GM18505 (cell line): ENCODE measurements at regions not wholly inside any gene's neighbourhood (a gene's known extent, or its start where the extent isn't known, plus 50 kb on each side); places are given as distances from the start of the nearest gene placed in this dataset.

Source experiments
- ATAC-seq: cut with Tn5 transposase; IDR thresholded peaks from one replicate; pipeline ENCODE4 v1.9.1; 2021; ENCODE audit not compliant: unreplicated experiment
- POLR2A ChIP-seq: IDR thresholded peaks from 4 replicates; pipeline ENCODE4 v1.6.1; 2011; ENCODE audit warnings: borderline replicate concordance; ENCODE audit not compliant: insufficient read depth, insufficient read length; ENCODE audit errors: extremely low read depth

DNA sequence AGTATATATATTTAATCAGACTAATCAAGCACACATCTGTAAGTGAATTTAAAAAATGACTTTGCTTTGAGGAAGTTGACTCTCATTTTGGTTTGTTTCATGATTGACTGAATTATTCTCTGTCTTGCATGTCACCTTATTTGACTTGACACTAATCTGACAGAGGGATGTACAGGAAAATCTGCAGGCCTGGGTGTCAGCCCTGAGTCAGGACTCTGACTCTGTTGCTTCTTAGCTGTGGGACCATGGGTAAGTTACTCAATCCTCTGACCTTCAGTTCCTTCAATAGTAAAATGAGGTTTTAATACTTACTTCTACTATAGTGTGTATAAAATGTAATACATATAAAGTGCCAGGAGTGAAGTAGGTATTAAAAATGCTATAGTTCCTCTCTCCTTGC, 415.9 kb downstream of the ARHGEF28 start:
- no peak for TF ChIP-seq POLR2A
- no peak for ATAC-seq

DNA sequence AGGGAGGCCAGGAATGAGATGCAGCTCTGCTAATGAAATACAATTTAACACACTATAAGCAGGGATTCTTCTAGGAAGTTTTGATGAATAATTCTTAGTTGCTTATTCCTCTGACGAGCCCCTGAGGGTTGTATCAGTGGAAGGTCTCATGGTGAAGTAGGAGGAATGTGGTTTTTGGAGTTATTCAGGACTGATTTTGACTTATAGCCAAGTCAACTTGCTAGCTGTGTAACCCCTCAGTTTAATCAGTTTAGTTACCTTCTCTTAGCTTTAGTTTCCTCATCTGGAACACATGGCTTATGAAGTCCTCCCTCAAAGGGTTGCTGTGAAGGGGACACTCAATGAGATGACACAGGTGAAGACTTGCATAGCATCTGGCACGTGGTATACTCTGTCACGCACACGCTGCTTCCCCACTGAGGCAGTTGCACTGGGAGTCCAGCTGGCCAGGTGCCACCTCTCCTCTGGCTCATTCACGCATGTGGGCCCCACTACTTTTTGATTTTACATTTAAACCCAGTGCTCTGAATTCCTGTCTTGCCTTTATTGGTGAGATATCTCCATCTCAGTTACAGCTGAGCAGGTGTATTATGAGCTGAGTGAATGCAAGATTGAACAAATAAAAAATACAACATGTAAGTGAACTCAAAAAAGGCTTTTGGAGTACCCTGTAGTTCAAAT, 415.0 kb downstream of the ARHGEF28 start:
- no peak for ATAC-seq
- TF ChIP-seq POLR2A = no peak

DNA sequence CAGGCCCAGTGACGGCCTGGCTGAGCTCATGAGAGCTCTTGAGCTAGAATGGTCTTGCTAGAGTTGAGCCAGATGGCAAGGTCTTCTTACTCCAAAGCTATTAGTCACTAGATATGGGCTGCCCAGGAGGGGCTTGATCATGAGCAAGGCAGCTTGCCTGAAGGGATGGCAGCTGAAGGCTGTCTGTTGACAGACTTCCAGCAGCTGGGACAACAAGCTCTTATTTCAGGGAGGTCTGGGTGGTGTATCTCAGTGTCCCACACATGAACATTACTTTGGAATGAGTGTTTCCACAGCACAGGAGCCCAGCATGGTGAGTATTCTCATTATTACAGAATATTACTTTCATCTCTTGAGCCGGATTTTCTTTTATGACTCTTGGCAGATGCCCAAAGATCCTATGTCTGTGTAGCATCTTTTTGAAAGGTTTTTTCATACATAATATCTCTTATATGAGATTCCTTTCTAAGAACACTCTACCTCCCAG, 414.1 kb downstream of the ARHGEF28 start:
- ATAC-seq = no peak
- no peak for TF ChIP-seq POLR2A

DNA sequence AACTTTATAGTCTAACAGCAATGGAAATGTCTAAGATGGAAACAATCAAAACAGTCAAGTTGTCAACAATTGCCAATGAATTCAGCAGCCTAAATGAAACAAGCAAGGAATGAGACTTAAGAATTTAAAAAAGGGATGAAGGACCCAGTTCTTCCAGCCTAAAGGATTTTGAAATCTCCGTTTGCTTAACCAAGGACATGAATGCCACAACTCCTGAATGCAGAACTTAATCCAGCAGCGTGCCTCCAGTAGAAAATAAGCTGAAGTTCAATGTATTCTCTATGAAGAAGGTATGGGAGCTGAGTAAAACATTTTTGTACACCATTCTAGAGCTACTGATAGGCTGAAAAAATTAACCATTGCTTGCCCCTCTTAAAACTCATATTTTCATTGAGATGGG, 411.3 kb downstream of the ARHGEF28 start:
- no peak for ATAC-seq
- no peak for TF ChIP-seq POLR2A

DNA sequence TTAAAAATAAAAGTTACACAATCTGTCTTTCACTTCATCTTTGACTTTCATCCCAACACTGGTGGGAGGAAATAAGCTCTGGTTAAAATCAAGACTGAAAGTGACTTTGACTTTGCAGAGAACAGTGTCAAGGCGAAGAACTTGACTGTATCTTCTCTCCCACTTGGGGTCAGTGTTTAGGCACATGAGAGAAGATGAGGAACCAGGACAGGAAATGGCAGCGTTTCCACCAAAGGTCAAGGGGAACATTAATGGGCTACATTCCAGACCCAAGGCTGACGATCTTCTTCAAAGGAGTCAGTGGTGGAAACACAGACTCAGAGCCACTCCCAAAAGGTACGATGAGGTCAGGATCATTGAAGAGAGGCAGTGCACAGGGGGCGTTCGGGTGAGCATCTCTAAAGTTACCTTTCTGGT, 409.5 kb downstream of the ARHGEF28 start:
- ATAC-seq = peak; percentile 64
- TF ChIP-seq POLR2A = no peak

DNA sequence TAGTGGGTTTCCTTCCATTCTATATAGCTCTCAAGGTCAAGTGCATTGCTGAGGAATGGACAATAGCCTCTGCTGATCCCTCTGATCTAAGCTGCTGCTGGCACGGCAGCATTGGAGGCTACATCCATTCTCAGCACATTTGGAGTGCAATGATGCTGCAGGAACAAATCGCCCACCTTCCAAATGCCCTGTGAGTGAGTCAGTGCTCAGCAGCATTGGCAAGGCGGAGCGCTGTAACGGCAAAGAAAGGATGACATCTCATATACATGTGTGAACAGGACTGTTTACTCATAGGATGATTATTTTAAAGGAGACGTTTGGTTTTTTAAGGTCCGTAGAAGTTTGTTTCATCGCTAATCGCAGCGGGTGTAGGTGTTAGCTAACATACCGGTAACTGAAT, 408.7 kb downstream of the ARHGEF28 start:
- ATAC-seq = no peak

DNA sequence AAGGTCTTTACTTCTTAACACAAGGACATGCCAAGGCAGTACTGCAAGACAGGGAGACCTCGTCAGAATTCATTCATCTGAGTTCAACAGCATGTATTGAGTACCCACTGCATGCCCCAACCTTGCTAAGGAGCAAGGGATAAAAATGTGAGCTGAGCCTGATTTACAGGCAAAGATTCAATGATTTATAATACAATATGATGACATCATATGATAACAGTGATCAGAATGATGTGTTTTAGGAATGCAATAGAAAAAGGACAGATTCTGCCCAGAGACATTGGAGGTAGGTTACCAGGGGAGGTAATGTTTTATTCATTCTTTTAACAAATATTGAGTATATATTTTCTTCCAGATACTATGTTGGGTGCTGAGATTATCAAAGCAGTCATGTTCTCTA, 406.6 kb downstream of the ARHGEF28 start:
- no peak for TF ChIP-seq POLR2A
- no peak for ATAC-seq

More for the DNA sequence above, 408.7 kb downstream of the ARHGEF28 start:
- TF ChIP-seq POLR2A = no peak

DNA sequence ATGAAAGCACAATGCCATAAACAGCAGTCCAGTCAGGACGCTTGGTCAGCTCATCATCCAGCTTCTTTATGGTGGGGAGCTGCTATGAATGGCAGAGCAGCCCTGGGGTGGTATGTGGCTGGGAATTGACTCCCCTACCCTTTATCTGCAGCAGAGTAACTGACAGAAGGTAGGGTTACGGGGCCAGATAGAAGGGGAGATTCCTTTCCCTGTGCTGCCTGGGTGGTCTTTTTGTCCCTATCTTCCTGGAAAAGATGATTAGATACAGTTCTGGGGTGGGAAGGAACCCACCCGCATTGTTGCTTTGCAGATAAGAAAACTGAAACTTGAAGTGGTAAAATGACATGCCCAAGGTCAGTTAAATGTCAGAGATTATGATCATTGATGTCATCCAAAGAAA, 405.5 kb downstream of the ARHGEF28 start:
- no peak for TF ChIP-seq POLR2A
- ATAC-seq = no peak

DNA sequence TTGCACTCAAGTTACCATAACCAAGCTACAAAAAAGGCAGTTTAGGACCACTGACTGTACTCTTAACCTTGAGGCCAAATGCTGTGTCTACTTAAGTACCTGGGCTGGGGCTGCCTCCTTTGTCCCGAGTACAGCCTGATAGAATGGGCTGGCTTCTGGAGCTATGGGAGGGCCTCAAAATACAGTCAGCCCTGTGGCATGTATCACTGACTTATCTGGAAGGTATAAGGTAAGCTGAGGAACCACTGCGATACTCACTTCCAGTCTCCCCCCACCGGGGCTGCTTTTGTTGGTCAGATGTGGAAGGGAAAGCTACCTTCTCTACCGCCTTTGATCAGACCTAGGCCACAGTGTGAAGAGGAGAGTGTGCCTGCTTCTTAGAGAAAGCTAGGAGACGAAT, 404.8 kb downstream of the ARHGEF28 start:
- no peak for TF ChIP-seq POLR2A
- no peak for ATAC-seq

DNA sequence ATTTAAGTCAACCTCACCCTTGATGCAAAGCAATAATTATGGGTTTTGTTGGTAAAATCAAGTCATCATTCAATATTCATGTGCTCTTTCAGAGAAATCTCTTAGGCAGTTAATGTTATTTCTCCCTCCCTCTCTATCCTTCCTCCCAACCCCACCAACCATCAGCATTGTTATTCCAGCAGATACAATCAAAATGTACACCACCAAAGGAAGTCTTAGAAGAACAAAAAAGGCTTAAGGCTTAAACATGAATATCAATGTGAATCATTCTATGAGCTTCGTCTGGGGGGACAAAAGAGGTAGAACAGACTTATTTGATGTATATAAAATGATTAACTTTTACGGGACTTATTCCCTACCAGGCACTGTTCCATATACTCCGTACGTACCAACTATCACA, 404.4 kb downstream of the ARHGEF28 start:
- TF ChIP-seq POLR2A = no peak
- ATAC-seq = no peak

DNA sequence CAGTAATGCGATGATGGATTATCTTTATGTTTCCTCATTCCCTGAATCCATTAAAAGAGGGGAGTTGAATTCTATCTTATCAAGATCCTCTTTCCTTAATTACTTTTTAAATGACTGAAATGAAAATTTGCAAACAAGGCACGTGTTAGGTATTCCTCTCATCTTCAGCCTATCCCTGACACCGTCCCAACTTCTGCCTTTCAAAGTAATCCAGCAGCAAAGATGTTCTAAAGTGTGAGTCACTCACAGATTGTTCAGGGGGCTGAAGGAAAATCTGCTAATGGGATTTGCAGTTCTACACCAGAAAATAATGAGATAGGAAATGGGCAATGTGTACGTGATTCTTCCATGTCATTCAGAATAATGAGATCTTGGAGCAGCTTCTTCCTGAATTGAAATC, 403.0 kb downstream of the ARHGEF28 start:
- no peak for TF ChIP-seq POLR2A
- no peak for ATAC-seq

DNA sequence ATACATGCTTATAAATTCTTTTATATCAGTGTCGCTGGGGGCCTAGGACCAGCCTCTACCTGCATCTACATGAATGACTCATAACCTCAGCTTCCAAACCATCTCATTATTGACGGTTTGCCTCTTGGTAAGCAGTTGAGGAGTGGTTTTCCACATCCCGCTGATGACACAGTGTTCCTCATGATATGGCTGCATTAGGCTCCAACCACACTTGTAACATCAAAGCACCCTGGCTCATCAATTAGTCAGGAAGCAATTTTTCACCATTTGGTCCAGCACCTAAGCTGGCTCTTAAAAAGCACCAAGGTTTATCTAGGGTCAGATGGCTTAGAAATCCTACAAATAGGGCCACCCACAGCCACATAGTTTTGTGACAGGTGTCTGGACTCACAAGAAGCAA, 402.4 kb downstream of the ARHGEF28 start:
- no peak for ATAC-seq
- TF ChIP-seq POLR2A = no peak

DNA sequence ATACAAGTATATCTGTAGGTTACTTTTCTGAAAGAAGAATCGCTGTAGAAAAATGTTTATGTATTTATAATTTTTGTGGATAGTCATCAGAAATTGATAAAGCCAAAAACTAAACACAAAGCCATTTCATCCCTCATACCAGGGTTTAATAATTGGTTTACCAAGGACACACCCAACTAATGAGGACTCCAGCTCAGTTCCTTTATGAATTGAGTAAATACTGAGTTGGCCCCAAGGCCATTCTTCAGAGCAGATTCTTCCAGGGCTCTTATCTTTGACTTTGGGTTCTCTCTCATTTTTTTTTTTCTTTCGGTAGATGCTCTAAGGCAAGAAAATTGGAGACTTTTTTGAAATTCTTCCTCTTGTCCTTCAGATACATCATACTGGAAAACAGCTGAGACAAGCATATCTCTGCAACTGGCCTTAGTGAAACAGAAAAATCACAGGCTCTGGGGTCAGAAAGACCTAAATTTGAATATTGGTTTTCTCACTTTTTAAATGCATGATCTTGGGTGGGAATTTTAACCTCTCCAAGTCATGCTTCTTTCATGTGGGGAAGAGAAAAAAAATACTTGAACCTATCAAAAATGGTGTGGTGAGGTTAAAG, 401.8 kb downstream of the ARHGEF28 start:
- no peak for ATAC-seq
- TF ChIP-seq POLR2A = no peak

DNA sequence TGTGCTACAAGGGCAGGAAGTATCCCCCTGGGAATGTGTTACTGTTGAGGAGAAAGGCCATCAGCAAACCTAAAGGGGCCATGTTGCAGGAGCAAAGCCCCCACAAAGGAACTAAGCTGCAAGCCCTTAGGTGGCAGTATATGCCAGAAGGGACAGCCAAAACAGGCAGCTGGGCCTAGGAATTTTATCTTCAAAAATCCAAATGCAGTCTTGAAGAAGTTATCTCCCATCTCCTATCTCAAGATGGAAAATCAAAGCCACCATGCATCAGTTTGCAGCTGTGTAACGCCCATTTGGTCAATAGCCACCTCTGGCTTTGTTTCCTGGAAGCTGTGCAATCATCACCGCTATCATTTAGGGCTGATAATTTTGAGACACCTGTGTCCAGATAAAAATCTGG, 400.3 kb downstream of the ARHGEF28 start:
- no peak for ATAC-seq
- no peak for TF ChIP-seq POLR2A

DNA sequence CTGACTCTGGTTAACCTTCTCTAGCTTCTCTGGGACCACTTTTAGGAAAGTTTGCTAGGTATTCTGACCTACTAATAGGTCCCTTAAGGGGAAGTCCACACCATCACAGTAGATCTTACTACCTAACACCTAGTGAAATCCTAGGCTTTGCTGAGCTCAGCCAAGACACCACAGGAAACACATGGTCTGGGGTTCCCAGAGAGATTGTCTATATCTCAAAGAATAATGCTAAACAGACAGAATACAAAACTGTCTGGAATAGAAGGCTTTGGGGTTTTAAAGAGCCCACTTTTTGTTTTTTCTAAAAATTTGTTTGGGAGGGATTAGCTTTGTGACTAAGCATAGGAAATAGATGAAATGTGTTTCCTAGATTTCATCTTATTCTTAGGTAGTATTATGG, 395.1 kb downstream of the ARHGEF28 start:
- TF ChIP-seq POLR2A = no peak
- no peak for ATAC-seq

DNA sequence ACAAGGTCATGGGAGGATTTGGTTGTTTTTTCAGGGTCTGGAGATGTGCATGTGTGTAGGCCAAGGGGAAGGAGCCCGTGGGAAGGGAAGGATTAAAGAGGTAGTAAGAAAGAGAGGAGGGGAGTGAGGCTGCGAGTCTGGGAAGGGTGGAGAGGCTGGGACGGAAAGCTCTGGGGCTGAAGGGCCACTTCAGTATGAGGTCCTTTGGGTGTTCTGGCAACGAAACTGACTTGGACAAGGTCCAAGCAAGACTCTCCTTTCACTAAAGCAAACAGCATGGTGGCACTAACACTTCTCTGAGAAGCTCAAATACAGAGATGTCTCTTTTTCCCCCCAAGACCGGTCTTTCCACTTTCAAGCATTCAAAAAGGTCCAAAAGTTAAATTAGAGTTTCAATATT, 394.5 kb downstream of the ARHGEF28 start:
- no peak for ATAC-seq
- TF ChIP-seq POLR2A = no peak

DNA sequence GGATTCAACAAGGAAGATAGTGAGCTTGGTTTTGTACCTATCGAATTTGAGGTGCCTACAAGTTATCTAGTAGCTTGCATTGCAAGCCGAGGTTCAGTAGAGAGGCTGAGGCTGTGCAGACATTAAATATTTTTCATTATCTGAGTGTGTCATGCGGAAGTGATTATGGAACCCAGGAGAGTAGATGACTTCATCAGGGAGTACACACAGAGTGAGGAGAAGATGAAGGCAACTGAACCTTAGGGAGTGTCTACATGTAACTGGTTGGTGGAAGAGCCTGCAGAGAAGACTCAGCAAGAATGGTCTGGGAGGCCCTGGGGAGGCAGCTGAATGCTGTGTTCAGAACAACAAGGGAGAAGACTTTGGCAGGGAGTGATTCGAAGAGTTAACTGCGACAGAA, 393.9 kb downstream of the ARHGEF28 start:
- no peak for TF ChIP-seq POLR2A
- no peak for ATAC-seq
